Hematopoietic multipotent progenitor cell treated with erythropoietin and hydrocortisone succinate and interleukin-3 and kit ligand, for 4 days (in vitro differentiated cells): ENCODE measurements at regions not wholly inside any gene's neighbourhood (a gene's known extent, or its start where the extent isn't known, plus 50 kb on each side); places are given as distances from the start of the nearest gene placed in this dataset.
"Not testable (repeated sequence)": the region's sequence is repeated elsewhere in the genome, so short reads cannot be mapped to it uniquely, and the experiment has no call there.

ENCODE experiments used
- DNase-seq: peaks from one replicate; pipeline ENCODE4 v3.0.0-alpha.2; 2015

- no peak for DNase-seq
These were observed 962.1 kb downstream of the KCNJ18 start for GRCh38 chr17:22654447-22654846.

GRCh38 chr17:22669721-22670120, 977.4 kb downstream of the KCNJ18 start:
- no peak for DNase-seq

- no peak for DNase-seq
These were observed 978.8 kb downstream of the KCNJ18 start for GRCh38 chr17:22671110-22671509.

GRCh38 chr17:22692066-22692805, 999.9 kb downstream of the KCNJ18 start:
- DNase-seq = no peak

GRCh38 chr17:22692806-22693171, 1000.5 kb downstream of the KCNJ18 start:
- DNase-seq = no peak

- DNase-seq = peak; percentile 3
These were observed 1002.3 kb downstream of the KCNJ18 start for GRCh38 chr17:22694362-22695227.

GRCh38 chr17:22695228-22695619, 1002.9 kb downstream of the KCNJ18 start:
- no peak for DNase-seq

GRCh38 chr17:22703204-22703603, 1010.9 kb downstream of the KCNJ18 start:
- no peak for DNase-seq

- DNase-seq = no peak
These were observed 1011.6 kb downstream of the KCNJ18 start for GRCh38 chr17:22703786-22704441.

- no peak for DNase-seq
These were observed 1012.4 kb downstream of the KCNJ18 start for GRCh38 chr17:22704674-22705073.

- no peak for DNase-seq
These were observed 1015.3 kb downstream of the KCNJ18 start for GRCh38 chr17:22707626-22708025.

GRCh38 chr17:22717211-22717610, 1024.9 kb downstream of the KCNJ18 start:
- no peak for DNase-seq

GRCh38 chr17:22718689-22719088, 1026.4 kb downstream of the KCNJ18 start:
- DNase-seq = no peak

- not testable (repeated sequence) for DNase-seq
These were observed 1048.7 kb downstream of the KCNJ18 start for GRCh38 chr17:22741066-22741465.
